Naive thymus-derived CD8-positive, alpha-beta T cell (primary cell): ENCODE measurements at regions not wholly inside any gene's neighbourhood (a gene's known extent, or its start where the extent isn't known, plus 50 kb on each side); places are given as distances from the start of the nearest gene placed in this dataset.

ENCODE experiments used
- ATAC-seq, 2 donors: fragments of 150-1000 bp; cut with Tn5 transposase in 1 of 2; sonication (Bioruptor Pico), chemical (Tn5 transposase) in 1 of 2; 1 replicate in 1 of 2; 2 replicates in 1 of 2; pipeline ENCODE4 v1.10.0; 2021; ENCODE audit warnings: mild to moderate bottlenecking in 2 of 2, moderate library complexity in 2 of 2
- POLR2A ChIA-PET: fragments of 350-600 bp; sonication (Branson Sonifier 250); formaldehyde crosslinking; loops from one replicate; lab custom pipeline; 2021; ENCODE audit warnings: antibody characterized with exemption; lab: Charles Lee
- DNase-seq, 10 donors: peaks; one replicate each; pipeline versions ENCODE4 v3.0.0 to v3.0.0-alpha.2; 2020 to 2022
- H3K27ac Mint-ChIP-seq, 10 donors: one replicate each; pipeline ENCODE4 v1.8.0; 2020 to 2022; ENCODE audit warnings: mild to moderate bottlenecking in 10 of 10, mixed read lengths in 10 of 10, moderate library complexity in 4 of 10, inconsistent platforms in 1 of 10
- H3K27me3 Mint-ChIP-seq, 5 donors: one replicate each; pipeline ENCODE4 v1.8.0; 2021 to 2022; ENCODE audit warnings: mixed read lengths in 5 of 5
- H3K36me3 Mint-ChIP-seq, 3 donors: one replicate each; pipeline ENCODE4 v1.8.0; 2020 to 2022; ENCODE audit warnings: mixed read lengths in 3 of 3, mild to moderate bottlenecking in 2 of 3, inconsistent platforms in 1 of 3
- H3K4me1 Mint-ChIP-seq, 4 donors: one replicate each; pipeline ENCODE4 v1.8.0; 2021 to 2022; ENCODE audit warnings: mixed read lengths in 4 of 4
- H3K4me3 Mint-ChIP-seq, 10 donors: one replicate each; pipeline ENCODE4 v1.8.0; 2020 to 2022; ENCODE audit warnings: mild to moderate bottlenecking in 10 of 10, mixed read lengths in 10 of 10, moderate library complexity in 6 of 10, inconsistent platforms in 1 of 10
- H3K9me3 Mint-ChIP-seq, 9 donors: one replicate each; pipeline ENCODE4 v1.8.0; 2020 to 2022; ENCODE audit warnings: mixed read lengths in 9 of 9, mild to moderate bottlenecking in 3 of 9, inconsistent platforms in 1 of 9, moderate library complexity in 1 of 9

DNA sequence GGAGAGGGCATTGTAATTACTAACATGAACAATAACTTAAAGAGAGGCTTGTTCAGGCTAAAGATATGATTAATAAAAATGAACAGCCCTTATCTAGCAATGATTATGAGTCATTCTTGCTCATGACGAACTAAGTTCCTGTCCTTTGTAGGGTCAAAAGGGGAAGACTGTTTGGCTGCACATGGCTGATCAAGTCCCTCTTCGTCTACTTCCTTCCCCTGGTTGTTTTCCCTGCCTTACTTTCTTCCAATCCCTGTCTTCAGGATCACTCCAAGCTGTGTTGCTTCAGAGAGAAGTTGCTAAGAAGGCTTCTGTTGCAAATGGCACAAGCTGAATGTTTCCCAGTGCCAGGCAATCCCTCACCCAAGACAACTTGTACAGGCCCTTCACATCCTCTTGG, 115.0 kb upstream of the HS3ST1 start:
- H3K27ac Mint-ChIP-seq = no peak overlapping the region
- no peaks in the 10 kb centered on the region for H3K36me3 Mint-ChIP-seq
- DNase-seq = peak in 1 of 10 donors; percentile 2
- H3K27me3 Mint-ChIP-seq = peaks cover 0 to 7% (median 0%) of the 10 kb centered on the region in 5 donors
- no peak for ATAC-seq
- POLR2A ChIA-PET = no interaction called here
- no peak overlapping the region for H3K4me3 Mint-ChIP-seq
- H3K4me1 Mint-ChIP-seq = peaks cover 0 to 7% (median 2%) of the 10 kb centered on the region in 4 donors
- H3K9me3 Mint-ChIP-seq = no peaks in the 10 kb centered on the region

DNA sequence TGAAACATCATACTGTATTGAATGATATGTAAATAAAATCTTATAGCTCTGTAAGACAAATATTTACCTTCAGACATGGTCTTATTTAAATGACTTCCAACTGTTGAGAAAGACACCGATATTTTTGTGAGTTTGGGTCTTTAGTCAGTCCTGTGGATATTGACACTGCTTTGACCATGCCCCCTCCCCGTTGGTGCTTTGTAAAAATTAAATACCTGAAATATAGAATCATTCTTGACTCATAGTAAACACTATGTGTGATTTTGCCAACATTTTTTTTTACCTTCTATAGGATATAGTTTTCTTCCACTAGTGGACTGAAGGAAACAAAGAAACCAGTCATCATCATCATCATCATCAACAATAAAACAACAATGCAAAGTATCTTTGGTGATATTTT, 114.3 kb upstream of the HS3ST1 start:
- ATAC-seq = no peak
- peaks cover 0 to 7% (median 2%) of the 10 kb centered on the region in 4 donors for H3K4me1 Mint-ChIP-seq
- H3K27ac Mint-ChIP-seq = no peak overlapping the region
- H3K4me3 Mint-ChIP-seq = no peak overlapping the region
- H3K9me3 Mint-ChIP-seq = no peaks in the 10 kb centered on the region
- DNase-seq = no peak
- POLR2A ChIA-PET = no interaction called here
- H3K36me3 Mint-ChIP-seq = no peaks in the 10 kb centered on the region
- H3K27me3 Mint-ChIP-seq = peaks cover 0 to 3% (median 0%) of the 10 kb centered on the region in 5 donors

DNA sequence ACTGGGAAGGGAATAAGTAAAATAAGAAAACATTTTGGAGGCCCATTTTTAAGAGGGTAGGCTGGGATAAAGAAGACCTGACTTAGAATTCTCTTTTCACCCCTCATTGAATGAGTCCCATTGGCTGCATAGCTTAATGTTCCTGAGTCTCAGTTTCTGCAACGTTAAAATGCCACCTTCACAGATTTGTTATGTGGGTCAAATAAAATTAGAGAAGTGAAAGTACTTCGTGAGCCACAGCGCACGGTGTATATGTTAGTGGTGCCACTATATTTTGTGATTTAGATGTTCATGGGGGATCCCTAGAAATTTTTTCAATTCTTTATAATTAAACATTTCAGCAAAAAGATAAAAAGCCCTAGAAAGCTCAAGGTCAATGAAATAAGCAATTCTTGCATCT, 109.2 kb upstream of the HS3ST1 start:
- no peak for DNase-seq
- Mint-ChIP-seq H3K36me3 (no peaks in the 10 kb centered on the region), H3K9me3 (no peaks in the 10 kb centered on the region), H3K27me3 (peaks cover 0 to 5% (median 3%) of the 10 kb centered on the region in 5 donors), H3K4me3 (no peak overlapping the region), H3K4me1 (no peaks in the 10 kb centered on the region), H3K27ac (no peak overlapping the region)
- no peak for ATAC-seq
- POLR2A ChIA-PET = no interaction called here

DNA sequence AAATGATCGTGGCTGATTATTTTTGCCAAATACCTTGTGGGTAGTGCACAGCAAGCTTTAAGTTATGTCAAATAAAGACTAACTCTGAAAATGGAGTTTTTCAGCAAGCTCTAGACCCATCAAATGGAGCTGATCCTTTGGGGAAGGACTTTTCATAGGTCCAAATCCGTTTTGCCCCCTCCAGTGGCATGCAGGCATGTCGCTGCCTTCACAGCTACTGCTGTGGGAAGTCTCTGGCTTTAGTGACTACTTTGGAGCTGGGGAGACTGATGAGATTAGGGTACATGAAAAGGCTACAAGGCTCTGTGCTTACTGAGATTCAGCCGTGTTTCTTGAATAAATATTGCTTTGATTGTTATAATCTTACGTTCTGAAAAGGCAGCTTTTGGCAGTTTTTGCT, 106.6 kb upstream of the HS3ST1 start:
- POLR2A ChIA-PET = no interaction called here
- no peak overlapping the region for H3K4me3 Mint-ChIP-seq
- peaks cover 0 to 6% (median 2%) of the 10 kb centered on the region in 3 donors for H3K36me3 Mint-ChIP-seq
- H3K9me3 Mint-ChIP-seq = peaks cover 0 to 7% (median 5%) of the 10 kb centered on the region in 9 donors
- H3K27me3 Mint-ChIP-seq = peaks cover 0 to 5% (median 3%) of the 10 kb centered on the region in 5 donors
- H3K27ac Mint-ChIP-seq = no peak overlapping the region
- ATAC-seq (no peak), DNase-seq (no peak)
- H3K4me1 Mint-ChIP-seq = no peaks in the 10 kb centered on the region

DNA sequence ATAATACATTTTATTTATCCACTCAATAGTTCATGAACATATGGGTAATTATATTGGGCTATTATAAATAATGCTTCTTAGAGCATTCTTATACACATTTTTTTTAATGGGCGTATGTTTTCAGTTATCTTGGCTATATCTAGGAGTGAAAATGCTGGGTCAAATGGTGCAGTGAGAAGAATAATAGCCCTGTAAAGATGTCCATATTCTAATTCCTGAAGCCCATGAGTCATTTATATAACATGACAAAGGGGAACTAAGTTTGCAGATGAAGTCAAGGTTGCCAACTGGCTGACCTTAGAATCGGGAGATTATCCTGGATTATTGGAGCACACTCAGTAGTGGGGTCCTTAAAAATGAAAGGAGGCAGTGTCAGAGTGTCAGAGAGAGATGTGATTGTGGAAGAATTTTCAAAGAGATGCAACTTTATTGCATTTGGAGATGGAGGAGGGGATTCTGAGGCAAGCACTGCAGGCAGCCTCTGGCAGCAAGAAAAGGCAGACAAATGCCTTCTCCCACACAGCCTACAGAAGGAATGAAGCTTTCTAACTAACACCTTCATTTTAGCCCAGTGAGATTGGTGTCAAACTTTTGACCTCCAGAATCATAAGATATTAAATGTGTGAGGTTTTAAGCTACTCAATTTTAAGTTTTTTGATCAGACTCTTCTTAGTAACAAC, 106.1 kb upstream of the HS3ST1 start:
- Mint-ChIP-seq H3K36me3 (peaks cover 0 to 6% (median 2%) of the 10 kb centered on the region in 3 donors), H3K4me1 (no peaks in the 10 kb centered on the region), H3K27me3 (peaks cover 0 to 5% (median 3%) of the 10 kb centered on the region in 5 donors), H3K9me3 (peaks cover 0 to 10% (median 6%) of the 10 kb centered on the region in 9 donors), H3K4me3 (no peak overlapping the region), H3K27ac (no peak overlapping the region)
- no peak for ATAC-seq
- POLR2A ChIA-PET = no interaction called here
- DNase-seq = no peak

DNA sequence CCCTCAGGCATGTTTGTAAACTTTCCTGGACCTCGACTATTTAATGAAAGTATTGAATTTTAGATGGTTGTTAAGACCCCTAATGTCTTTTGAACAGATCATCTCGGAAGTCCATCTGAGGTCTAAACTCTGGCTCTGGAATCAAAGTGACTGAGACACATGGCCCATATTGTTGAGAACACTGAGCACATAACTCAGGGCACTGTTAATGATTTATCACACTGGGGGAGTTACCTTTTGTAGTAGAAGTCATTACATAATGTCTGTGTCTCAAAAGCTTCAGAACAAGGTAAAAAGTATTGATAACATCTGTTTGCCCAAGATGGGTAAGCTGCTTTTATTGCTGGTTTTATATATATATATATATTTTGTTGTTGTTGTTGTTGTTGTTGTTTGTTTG, 103.4 kb upstream of the HS3ST1 start:
- no peak overlapping the region for H3K4me3 Mint-ChIP-seq
- no peak overlapping the region for H3K27ac Mint-ChIP-seq
- no peak for ATAC-seq
- DNase-seq = no peak
- H3K9me3 Mint-ChIP-seq = peaks cover 0 to 10% (median 6%) of the 10 kb centered on the region in 9 donors
- no peaks in the 10 kb centered on the region for H3K4me1 Mint-ChIP-seq
- peaks cover 0 to 6% (median 2%) of the 10 kb centered on the region in 3 donors for H3K36me3 Mint-ChIP-seq
- H3K27me3 Mint-ChIP-seq = peaks cover 0 to 5% (median 3%) of the 10 kb centered on the region in 5 donors
- POLR2A ChIA-PET = no interaction called here

DNA sequence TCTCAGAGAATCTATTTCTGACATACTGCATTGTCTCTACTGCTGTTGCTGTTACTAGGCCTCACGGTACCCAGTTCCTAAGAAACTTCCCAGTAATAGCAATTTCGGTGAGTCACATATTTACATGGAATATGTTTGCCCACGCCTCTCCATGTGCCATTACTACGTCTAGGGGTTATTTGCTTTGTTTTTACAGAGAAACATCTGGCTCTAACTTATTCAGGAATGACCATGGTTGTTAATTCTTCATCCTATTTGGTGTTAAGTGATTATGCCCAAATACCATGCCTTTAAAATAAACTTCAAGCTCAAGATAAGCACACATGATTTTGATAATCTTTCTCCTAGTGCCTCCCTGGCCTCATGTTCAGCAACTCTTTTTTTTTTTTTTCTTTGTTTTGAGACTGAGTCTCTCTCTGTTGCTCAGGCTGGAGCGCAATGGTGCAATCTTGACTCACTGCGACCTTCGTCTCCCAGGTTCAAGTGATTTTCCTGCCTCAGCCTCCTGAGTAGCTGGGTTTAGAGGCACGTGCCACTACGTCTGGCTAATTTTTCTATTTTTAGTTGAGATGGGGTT, 101.0 kb upstream of the HS3ST1 start:
- Mint-ChIP-seq H3K4me1 (no peaks in the 10 kb centered on the region), H3K9me3 (peaks cover 0 to 10% (median 6%) of the 10 kb centered on the region in 9 donors), H3K27ac (no peak overlapping the region), H3K27me3 (peaks cover 0 to 6% (median under 1%) of the 10 kb centered on the region in 5 donors), H3K36me3 (peaks cover 0 to 6% (median 2%) of the 10 kb centered on the region in 3 donors), H3K4me3 (no peak overlapping the region)
- no peak for DNase-seq
- POLR2A ChIA-PET = no interaction called here
- ATAC-seq = no peak

DNA sequence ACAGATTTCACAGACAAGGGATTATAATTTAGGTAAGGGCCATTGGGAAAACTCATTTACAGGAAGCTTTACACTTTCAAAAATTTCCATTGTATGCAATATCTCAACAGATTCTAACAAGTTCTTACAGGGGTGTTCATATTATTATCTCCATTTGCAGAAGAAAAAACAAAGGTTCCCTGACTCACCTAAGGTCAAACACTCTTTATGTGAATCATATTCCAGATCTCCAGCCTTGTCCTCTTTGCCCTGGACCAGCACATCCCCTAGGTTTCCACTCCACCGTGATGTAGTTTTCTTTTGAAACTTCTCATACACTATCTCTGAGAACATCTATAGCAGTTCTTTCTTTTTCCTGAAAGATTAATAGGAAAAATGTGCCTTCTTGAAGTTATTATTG, 96.4 kb upstream of the HS3ST1 start:
- Mint-ChIP-seq H3K9me3 (peaks cover 0 to under 1% (median 0%) of the 10 kb centered on the region in 9 donors), H3K4me1 (no peaks in the 10 kb centered on the region), H3K4me3 (no peak overlapping the region), H3K27me3 (peaks cover 0 to 6% (median 0%) of the 10 kb centered on the region in 5 donors), H3K36me3 (no peaks in the 10 kb centered on the region), H3K27ac (no peak overlapping the region)
- POLR2A ChIA-PET = no interaction called here
- no peak for ATAC-seq
- DNase-seq = no peak

DNA sequence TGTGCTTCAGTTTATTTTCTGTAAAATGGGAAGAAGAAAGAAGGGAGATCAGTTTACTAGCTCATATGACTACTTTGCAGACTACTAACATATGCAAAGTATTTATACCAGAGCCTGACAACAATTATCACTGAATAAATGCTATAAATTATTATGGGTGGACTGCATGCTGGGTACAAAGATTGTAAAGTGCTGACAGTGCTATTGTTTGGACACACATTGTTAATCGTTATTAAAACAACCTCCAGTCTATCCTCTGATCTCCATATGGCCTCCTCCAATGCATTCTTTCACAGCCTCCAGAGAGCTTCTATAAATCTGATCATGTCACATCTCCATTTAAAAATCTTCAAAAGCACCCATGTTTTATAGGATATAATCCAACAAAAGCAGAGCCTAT, 90.1 kb upstream of the HS3ST1 start:
- no peak overlapping the region for H3K4me3 Mint-ChIP-seq
- DNase-seq (no peak), ATAC-seq (no peak)
- POLR2A ChIA-PET = no interaction called here
- no peaks in the 10 kb centered on the region for H3K36me3 Mint-ChIP-seq
- no peaks in the 10 kb centered on the region for H3K4me1 Mint-ChIP-seq
- peaks cover 0 to 2% (median 0%) of the 10 kb centered on the region in 9 donors for H3K9me3 Mint-ChIP-seq
- H3K27me3 Mint-ChIP-seq = peaks cover 0 to 2% (median 0%) of the 10 kb centered on the region in 5 donors
- H3K27ac Mint-ChIP-seq = no peak overlapping the region

DNA sequence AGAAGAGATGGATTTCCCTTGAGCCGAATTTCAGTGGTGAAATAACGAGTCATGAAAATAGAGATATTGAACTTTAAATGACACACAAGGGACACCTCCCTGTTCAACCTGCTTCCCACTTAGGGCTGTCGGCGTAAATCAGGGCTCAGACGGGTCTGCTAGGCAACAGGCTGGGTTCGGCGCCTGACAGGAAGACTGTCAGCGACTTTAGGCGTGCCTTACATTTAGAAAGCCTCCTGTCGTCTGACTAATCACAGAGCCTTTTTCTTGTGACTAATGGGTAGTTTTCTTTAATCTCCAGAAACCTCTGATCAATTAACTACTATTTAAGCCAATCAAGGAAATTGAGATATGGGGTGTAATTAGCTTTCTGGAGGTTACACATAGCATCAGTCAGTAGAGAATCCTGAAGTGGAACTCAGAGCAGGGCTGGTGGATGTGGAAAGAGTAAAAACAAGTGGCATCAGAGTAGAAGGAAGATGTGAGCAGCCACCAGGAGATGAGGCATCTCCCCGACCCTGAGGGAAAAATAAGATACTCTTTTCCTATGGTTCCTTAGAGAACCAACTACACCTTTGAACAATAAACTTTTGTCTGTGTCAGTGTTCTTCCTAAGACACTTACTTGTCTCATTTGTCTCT, 86.2 kb upstream of the HS3ST1 start:
- H3K4me1 Mint-ChIP-seq = no peaks in the 10 kb centered on the region
- no peak for DNase-seq
- POLR2A ChIA-PET = no interaction called here
- ATAC-seq = no peak
- no peak overlapping the region for H3K27ac Mint-ChIP-seq
- peaks cover 1 to 17% (median 7%) of the 10 kb centered on the region in 5 donors for H3K27me3 Mint-ChIP-seq
- H3K36me3 Mint-ChIP-seq = no peaks in the 10 kb centered on the region
- H3K9me3 Mint-ChIP-seq = peaks cover 0 to 2% (median 0%) of the 10 kb centered on the region in 9 donors
- no peak overlapping the region for H3K4me3 Mint-ChIP-seq

DNA sequence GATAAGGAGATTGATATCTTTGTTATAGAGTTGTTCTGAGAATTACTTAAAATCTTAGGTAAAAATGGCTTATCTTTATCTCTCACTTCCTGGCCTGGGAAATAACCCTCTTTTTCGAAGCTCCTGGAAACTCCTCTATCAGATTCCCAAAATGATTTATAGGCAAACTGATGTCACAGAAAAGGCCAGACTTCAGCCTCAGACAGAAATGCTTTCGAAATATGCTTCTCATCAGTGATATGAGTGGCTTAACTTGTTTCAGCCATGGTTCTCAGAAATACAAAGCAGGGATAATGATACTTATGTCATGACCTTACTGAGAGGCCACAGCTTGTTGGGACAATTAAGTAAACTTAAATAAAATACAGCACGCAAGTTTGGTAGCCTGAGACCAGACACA, 85.3 kb upstream of the HS3ST1 start:
- Mint-ChIP-seq H3K4me1 (no peaks in the 10 kb centered on the region), H3K9me3 (peaks cover 0 to 2% (median 0%) of the 10 kb centered on the region in 9 donors), H3K4me3 (no peak overlapping the region), H3K36me3 (peaks cover 0 to 1% (median 0%) of the 10 kb centered on the region in 3 donors), H3K27me3 (peaks cover 1 to 17% (median 7%) of the 10 kb centered on the region in 5 donors), H3K27ac (no peak overlapping the region)
- no peak for DNase-seq
- POLR2A ChIA-PET = no interaction called here
- ATAC-seq = no peak

DNA sequence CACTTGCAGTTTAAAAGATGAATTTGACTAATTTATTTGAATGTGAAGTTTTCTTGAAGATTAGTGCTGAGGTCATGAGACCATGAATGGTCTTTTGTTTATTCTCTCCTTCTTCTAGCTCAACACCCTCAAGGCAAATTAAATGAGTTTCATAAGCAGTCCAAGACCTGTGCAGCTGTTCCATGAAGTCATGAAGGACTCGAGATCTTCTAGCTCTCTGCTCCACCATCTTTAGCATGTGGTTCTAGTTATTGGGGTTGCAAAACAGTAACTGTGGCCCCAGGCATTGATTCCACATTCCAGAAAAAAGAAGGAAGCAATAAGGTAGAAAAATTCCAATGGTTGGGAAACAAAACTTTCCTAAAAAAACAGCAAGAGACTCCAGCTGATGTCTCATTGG, 84.2 kb upstream of the HS3ST1 start:
- DNase-seq (no peak), ATAC-seq (no peak)
- Mint-ChIP-seq H3K4me1 (no peaks in the 10 kb centered on the region), H3K27me3 (peaks cover 1 to 17% (median 7%) of the 10 kb centered on the region in 5 donors), H3K4me3 (no peak overlapping the region), H3K9me3 (peaks cover 0 to 2% (median 0%) of the 10 kb centered on the region in 9 donors), H3K27ac (no peak overlapping the region), H3K36me3 (peaks cover 0 to 6% (median 0%) of the 10 kb centered on the region in 3 donors)
- POLR2A ChIA-PET = no interaction called here

DNA sequence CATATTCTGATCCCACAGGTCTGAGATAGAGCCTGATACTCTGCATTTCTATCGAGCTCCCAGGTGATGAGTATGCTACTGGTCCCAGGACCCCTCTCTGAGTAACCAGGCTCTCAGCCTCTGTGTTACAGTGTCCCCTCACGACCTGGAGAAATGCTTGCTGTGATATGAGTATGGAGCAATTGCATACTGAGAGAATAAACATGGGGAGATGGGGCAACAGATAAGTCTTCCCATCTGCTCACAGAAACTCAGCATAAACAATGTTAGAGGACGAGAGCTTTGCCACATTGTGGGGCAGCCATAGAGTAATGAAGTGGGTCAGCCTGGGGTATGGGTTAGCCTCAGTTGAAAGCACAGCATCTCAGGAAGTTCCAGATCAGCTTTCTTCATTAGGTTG, 82.6 kb upstream of the HS3ST1 start:
- peaks cover 1 to 17% (median 7%) of the 10 kb centered on the region in 5 donors for H3K27me3 Mint-ChIP-seq
- no peak overlapping the region for H3K4me3 Mint-ChIP-seq
- no peak overlapping the region for H3K27ac Mint-ChIP-seq
- H3K9me3 Mint-ChIP-seq = peaks cover 0 to 4% (median 0%) of the 10 kb centered on the region in 9 donors
- H3K4me1 Mint-ChIP-seq = no peaks in the 10 kb centered on the region
- no peak for DNase-seq
- H3K36me3 Mint-ChIP-seq = peaks cover 0 to 6% (median 0%) of the 10 kb centered on the region in 3 donors
- ATAC-seq = no peak
- POLR2A ChIA-PET = no interaction called here
